ENCODE measurements at regions not wholly inside any gene's neighbourhood (a gene's known extent, or its start where the extent isn't known, plus 50 kb on each side); places are given as distances from the start of the nearest gene placed in this dataset.
A peak's percentile ranks its signal among the peaks of the same experiment; 100 is the strongest.
"Not testable (repeated sequence)": the region's sequence is repeated elsewhere in the genome, so short reads cannot be mapped to it uniquely, and the experiment has no call there.

DNA sequence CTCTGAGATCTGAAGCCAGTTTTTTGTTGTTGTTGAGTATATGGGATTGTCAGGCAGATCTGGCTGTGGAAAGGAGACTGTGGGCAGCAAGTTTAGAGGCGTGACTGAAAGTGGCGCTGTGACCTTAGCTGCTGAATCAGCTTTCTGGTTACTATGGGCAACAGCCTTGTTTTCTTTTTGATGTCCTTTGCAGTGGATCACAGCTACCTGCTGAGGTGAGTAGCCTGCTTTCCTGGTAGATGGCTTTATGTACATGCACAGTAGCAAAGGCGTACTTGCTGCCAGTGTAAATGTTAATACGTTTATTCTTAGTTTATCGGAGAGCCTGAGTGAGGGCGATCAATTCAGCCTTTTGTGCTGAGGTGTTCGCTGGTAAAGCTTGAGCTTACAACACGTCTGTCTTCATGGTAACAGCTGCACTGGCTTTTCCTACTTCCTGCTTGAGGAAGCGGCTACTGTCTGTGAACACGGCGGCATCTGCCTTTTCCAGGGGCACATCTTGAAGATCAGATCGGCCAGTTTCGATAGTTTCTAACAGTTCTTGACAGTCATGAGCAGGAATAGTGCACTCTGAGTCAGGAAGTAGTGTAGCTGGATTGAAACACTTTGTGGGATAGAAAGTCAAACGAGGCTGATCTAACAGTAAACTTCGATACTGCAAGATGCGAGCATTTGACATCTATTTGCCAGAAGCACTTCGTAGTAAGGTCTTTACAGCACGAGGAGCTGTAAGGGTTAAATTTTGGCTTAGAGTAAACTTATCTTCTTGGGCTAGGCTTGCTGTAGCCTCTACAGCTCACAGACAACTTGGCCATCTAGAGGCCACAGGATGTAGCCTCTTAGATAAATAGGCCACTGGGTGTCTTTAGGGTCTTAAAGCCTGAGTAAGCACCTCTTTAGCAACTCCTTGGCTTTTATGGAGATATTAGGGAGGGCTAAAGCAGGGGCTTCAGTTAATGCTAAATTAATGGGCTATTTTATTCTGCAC lies 161.1 kb upstream of the FRG2C start:
- TF ChIP-seq, protein P1, sequence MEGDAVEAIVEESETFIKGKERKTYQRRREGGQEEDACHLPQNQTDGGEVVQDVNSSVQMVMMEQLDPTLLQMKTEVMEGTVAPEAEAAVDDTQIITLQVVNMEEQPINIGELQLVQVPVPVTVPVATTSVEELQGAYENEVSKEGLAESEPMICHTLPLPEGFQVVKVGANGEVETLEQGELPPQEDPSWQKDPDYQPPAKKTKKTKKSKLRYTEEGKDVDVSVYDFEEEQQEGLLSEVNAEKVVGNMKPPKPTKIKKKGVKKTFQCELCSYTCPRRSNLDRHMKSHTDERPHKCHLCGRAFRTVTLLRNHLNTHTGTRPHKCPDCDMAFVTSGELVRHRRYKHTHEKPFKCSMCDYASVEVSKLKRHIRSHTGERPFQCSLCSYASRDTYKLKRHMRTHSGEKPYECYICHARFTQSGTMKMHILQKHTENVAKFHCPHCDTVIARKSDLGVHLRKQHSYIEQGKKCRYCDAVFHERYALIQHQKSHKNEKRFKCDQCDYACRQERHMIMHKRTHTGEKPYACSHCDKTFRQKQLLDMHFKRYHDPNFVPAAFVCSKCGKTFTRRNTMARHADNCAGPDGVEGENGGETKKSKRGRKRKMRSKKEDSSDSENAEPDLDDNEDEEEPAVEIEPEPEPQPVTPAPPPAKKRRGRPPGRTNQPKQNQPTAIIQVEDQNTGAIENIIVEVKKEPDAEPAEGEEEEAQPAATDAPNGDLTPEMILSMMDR (IDR thresholded peaks at IDR 0.05; ENCODE audit: low read depth, low read length) = 0 out of 2 replicates have a peak, but pooled peaks have one; percentile 11
- H3K4me1 ChIP-seq; H3K36me3 ChIP-seq; H3K9me3 ChIP-seq; H3K4me3 ChIP-seq (ENCODE audit: low read depth, low read length); H3K27me3 ChIP-seq; DNase-seq: not testable (repeated sequence)

DNA sequence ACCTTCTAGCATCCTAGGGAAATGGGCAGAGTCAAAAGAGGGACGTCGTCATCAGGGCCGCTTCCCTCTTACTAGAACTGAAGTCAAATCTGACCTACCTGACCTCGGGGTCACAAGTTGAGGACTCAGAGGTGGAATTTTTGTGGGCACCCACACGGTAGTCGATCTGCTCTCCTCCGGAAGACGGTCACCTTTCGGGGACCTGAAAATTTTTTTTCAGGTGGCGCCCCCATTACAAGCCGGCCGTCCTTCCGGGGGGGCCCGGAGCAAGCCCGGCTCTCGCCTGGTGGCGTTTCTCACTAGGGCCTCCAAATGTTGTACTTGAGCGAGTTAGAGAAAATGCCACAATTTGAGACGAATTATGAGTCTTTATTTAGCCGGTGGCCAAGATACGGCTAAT lies 157.5 kb upstream of the FRG2C start:
- no peak for DNase-seq
- Histone ChIP-seq H3K36me3 (no peaks in the 10 kb centered on the region), H3K4me3 (ENCODE audit: low read depth, low read length) (no peak overlapping the region), H3K27me3 (no peaks in the 10 kb centered on the region), H3K4me1 (no peaks in the 10 kb centered on the region), H3K9me3 (no peaks in the 10 kb centered on the region)
- TF ChIP-seq, protein P1 (IDR thresholded peaks at IDR 0.05; ENCODE audit: low read depth, low read length) = no peak

DNA sequence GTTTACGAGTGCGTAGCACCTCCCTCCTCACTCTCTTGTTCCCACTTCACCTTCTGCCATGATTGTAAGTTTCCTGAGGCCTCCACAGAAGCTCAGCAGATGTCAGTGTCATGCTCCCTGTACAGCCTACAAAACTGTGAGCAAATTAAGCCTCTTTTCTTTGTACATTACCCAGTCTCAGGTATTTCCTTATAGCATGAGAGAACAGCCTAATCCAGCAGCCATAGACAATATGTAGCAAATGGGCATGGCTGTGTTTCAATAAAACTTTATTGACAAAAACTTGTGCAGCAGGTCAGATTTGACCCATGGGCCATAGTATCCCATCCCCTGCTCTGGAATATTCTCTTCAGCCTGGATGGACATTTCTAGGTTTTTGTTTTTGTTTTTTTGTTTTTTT lies 156.2 kb upstream of the FRG2C start:
- H3K9me3 ChIP-seq; H3K4me1 ChIP-seq; H3K27me3 ChIP-seq; H3K4me3 ChIP-seq (ENCODE audit: low read depth, low read length); DNase-seq; H3K36me3 ChIP-seq: not testable (repeated sequence)

DNA sequence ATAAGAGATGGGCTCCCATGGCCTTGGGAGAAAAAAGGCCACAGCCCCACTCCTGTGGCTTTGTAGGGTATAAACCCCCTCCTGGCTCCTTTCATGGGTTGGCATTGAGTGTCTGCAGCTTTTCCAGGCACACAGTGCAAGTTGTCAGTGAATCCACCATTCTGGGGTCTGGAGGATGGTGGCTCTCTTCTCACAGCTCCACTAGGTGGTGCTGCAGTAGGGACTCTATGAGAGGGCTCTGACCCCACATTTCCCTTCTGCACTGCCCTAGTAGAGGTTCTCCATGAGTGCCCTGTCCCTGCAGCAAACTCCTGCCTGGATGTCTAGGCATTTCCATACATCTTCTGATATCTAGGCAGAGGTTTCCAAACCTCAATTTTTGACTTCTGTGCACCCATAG lies 136.5 kb upstream of the FRG2C start:
- H3K4me1 ChIP-seq; H3K9me3 ChIP-seq; H3K36me3 ChIP-seq; DNase-seq; H3K27me3 ChIP-seq; H3K4me3 ChIP-seq (ENCODE audit: low read depth, low read length): not testable (repeated sequence)

DNA sequence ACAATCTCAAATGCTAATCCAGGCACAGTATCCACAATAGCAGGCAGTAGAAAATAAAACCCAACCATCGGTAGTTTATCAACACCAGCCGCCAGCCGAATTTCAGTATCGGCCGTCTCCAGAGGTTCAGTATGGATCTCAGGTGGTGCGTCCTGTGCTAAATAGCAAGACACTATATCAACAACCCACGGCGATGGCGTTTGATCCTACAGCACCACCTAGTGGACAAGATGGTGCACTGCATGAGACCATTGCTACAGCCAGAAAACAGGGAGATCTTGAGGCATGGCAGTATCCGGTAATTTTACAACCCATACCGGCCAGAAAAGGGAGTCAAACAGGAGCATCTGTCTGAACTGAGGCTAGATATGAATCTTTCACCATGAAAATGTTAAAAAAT lies 112.0 kb upstream of the FRG2C start:
- not testable (repeated sequence) for H3K4me3 ChIP-seq (ENCODE audit: low read depth, low read length); H3K36me3 ChIP-seq; H3K4me1 ChIP-seq; H3K9me3 ChIP-seq; H3K27me3 ChIP-seq
- TF ChIP-seq, protein P1 (IDR thresholded peaks at IDR 0.05; ENCODE audit: low read depth, low read length) = peak; percentile 80
- DNase-seq = peak; percentile 42

DNA sequence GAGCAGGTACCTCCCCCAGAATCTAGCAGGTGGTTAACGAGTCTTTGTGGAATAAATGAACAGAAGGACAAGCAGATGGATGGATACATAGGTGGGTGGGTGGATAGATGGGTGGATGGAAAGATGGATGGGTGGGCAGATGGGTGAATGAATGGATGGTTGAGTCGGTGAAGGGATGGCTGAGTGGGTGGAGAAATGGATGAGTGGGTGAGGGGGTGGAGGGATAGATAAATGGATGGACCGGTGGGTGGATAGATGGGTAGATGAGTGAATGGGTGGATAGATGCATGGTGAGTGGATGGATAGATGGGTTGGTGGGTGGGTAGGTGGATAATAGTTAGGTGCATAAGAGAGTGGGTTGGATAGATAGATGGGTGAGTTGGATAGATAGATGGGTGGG lies 99.7 kb upstream of the FRG2C start:
- DNase-seq; H3K36me3 ChIP-seq; H3K4me3 ChIP-seq (ENCODE audit: low read depth, low read length); H3K4me1 ChIP-seq; H3K9me3 ChIP-seq; H3K27me3 ChIP-seq: not testable (repeated sequence)

DNA sequence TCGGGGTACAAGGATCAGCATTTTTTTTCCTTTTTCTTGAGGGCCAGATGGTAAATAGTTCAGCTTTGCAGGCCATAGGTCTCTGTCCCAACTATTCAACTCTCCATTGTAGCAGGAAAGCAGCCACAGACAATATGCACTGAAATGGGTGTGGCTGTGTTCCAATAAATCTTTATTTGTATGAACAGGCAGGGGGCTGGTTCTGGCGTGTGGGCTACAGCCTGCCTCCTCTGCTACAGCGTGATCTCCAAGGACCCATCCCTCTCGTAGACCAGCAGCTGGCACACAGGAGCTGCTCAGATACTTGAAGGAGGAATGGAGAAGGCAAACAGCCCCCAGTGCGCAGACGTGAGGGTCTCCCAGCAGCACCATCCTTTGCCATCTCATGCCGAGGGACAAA lies 91.8 kb upstream of the FRG2C start:
- H3K27me3 ChIP-seq, DNase-seq: not testable (repeated sequence)

DNA sequence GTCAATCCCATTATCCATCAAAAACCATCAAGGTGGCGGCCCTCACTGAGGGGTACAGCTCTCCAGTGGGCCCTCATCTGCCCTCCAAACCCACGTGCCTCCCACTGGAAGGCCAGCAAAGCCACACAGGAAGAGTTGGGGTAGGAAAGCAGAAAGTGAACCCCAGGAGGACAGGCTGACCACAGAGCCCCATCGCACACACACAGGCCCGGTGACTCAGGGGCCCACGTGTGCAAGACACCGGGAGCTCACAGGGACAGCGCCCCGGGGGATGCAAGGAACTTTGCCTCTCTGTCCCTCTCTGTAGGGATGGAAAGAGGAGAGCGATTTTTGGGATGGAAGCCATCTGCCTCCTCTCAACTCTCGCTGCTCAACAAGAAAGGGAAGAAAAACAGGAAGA lies 85.0 kb upstream of the FRG2C start:
- not testable (repeated sequence) for H3K36me3 ChIP-seq; H3K4me1 ChIP-seq; H3K9me3 ChIP-seq; H3K27me3 ChIP-seq; DNase-seq; H3K4me3 ChIP-seq (ENCODE audit: low read depth, low read length)

More for the DNA sequence above, 91.8 kb upstream of the FRG2C start:
- not testable (repeated sequence) for H3K4me1 ChIP-seq; H3K36me3 ChIP-seq; H3K9me3 ChIP-seq; H3K4me3 ChIP-seq (ENCODE audit: low read depth, low read length)

DNA sequence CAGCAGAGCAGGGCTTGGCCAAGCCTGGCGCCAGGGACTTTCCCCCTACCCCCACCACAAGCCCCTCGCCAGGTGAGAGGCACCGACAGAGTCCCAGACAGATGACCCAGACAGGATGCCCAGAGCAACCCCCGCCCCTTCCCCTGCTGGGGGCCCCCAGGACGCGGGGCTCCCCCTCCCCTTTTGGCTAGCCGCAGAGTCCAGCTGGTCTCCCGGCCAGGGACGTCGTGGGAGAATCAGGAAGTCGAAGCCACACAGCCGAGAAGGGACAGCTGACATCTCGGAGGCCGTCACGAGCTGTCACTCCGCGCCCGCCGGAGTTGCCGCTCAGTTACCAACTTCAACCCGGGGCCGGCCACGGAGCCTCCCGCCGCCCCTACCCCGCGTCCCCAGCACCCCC lies 84.6 kb upstream of the FRG2C start:
- H3K4me3 ChIP-seq (ENCODE audit: low read depth, low read length); H3K9me3 ChIP-seq; H3K36me3 ChIP-seq; H3K27me3 ChIP-seq; H3K4me1 ChIP-seq; DNase-seq: not testable (repeated sequence)

DNA sequence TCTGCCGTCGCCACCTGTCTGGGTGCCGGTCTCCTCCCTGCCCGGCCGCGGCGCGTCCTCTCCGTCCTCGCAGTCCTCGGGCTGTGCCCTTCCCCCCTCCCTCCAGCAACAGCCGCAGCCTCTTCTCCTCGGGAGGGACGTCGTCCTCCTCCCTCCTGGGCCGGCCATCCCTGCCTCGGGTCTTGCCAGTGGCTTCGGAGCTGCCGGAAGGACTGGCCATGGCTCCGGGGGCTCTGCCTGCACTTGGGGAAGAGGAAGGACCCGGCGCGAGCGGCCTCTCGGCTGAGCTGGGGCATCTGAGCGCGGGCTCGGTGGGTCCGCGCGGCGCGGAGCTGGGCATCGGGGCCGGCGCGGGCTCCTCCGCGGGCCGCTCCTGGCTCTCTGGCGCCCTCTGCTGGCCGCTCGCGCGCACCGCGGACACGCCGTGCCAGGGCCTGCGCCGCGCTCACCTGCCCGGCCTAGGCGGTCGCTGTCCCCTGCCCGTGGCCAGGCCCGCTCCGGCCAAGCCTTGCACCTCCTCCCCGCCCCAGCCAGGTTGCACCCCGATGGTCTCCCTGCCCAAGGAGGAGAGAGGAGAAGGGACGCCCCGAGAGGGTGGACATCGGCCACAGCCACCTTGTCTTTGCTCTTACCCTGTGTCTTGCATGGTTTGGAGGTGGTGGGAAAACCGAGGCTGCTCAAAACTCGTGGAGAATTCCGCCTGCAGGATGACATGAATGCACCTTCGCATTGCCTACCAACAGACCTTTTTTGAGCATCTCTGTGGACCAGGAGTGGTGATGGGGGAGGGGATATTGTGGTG lies 83.9 kb upstream of the FRG2C start:
- H3K9me3 ChIP-seq, H3K36me3 ChIP-seq, H3K4me1 ChIP-seq, H3K27me3 ChIP-seq: not testable (repeated sequence)
- DNase-seq = peak; percentile 52
- peak overlapping the region; percentile 44 for H3K4me3 ChIP-seq (ENCODE audit: low read depth, low read length)

DNA sequence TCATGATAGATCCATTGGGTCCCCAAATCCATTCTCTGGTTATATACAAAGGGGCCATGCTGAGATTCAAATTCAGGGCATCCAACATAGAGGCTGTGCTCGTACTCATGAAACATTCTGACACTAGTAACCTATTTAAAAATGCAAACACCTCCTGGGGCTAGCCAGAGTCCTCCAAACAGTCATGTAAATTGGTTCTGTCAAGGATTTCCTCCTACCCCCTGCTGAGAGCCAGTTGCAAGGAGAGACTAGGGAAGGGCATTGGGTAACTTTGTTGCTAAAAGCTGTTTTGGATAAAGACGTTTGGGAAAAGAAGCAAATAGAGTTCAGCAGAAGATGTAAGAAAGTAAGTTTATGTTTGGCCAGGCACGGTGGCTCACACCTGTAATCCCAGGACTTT lies 81.6 kb upstream of the FRG2C start:
- not testable (repeated sequence) for H3K27me3 ChIP-seq; H3K36me3 ChIP-seq; H3K4me1 ChIP-seq; H3K9me3 ChIP-seq; DNase-seq; H3K4me3 ChIP-seq (ENCODE audit: low read depth, low read length)

DNA sequence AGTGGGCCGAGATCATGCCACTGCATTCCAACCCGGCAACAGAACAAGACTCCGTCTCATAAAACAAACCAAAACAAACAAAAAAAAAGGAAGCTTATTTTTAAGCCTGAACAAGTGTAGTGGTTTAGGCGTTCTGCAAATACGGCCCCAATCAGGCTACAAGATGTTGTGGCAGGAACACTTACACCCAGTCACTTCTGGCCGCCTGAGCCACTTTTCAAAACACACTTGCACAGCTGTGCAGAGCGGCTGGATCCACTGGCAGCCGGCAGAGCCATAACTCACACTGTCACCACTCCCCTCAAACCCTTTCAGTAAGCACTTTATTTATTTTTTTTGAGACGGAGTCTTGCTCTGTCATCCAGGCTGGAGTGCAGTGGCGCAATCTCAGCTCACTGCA lies 81.0 kb upstream of the FRG2C start:
- H3K36me3 ChIP-seq; H3K9me3 ChIP-seq; H3K4me3 ChIP-seq (ENCODE audit: low read depth, low read length); H3K4me1 ChIP-seq; DNase-seq; H3K27me3 ChIP-seq: not testable (repeated sequence)
